ENCODE measurements at regions not wholly inside any gene's neighbourhood (a gene's known extent, or its start where the extent isn't known, plus 50 kb on each side); places are given as distances from the start of the nearest gene placed in this dataset.
A peak's percentile ranks its signal among the peaks of the same experiment; 100 is the strongest.

GRCh38 chr9:105047742-105048041, 119.7 kb upstream of the ABCA1 start:
- Mint-ChIP-seq H3K27me3 (ENCODE audit: insufficient read depth, unreplicated experiment) (no peaks in the 10 kb centered on the region), H3K4me1 (ENCODE audit: insufficient read depth, unreplicated experiment) (peaks cover 5% of the 10 kb centered on the region), H3K36me3 (ENCODE audit: insufficient read depth, unreplicated experiment) (no peaks in the 10 kb centered on the region), H3K27ac (ENCODE audit: low read depth, unreplicated experiment) (no peak overlapping the region), H3K9me3 (ENCODE audit: unreplicated experiment) (no peaks in the 10 kb centered on the region), H3K4me3 (ENCODE audit: unreplicated experiment) (no peak overlapping the region)
- ChIA-PET CTCF (no interaction called here), POLR2A (interaction anchor here (1.0 kb wide), 2 partner anchors 15 to 16 kb away, joined by 3 read pairs; no protein-coding TSS in a partner anchor)
- no peak for TF ChIP-seq CTCF (IDR thresholded peaks at IDR 0.05; ENCODE audit: unreplicated experiment)
- DNase-seq (ENCODE audit: unreplicated experiment) = no peak
- no TSS peak for BruUV-seq (replicated peaks)
- intact Hi-C loops (cut with micrococcal nuclease) = no loop called here

- Mint-ChIP-seq H3K4me1 (ENCODE audit: insufficient read depth, unreplicated experiment) (peaks cover 12% of the 10 kb centered on the region), H3K27ac (ENCODE audit: low read depth, unreplicated experiment) (no peak overlapping the region), H3K9me3 (ENCODE audit: unreplicated experiment) (no peaks in the 10 kb centered on the region), H3K4me3 (ENCODE audit: unreplicated experiment) (no peak overlapping the region), H3K27me3 (ENCODE audit: insufficient read depth, unreplicated experiment) (no peaks in the 10 kb centered on the region), H3K36me3 (ENCODE audit: insufficient read depth, unreplicated experiment) (no peaks in the 10 kb centered on the region)
- POLR2A ChIA-PET = interaction anchor here (1.0 kb wide), 1 partner anchor 15 kb away, joined by 3 read pairs; no protein-coding TSS in a partner anchor
- no TSS peak for BruUV-seq (replicated peaks)
- intact Hi-C loops (cut with micrococcal nuclease) = no loop called here
- CTCF ChIA-PET = no interaction called here
- no peak for DNase-seq (ENCODE audit: unreplicated experiment)
- TF ChIP-seq CTCF (IDR thresholded peaks at IDR 0.05; ENCODE audit: unreplicated experiment) = no peak
Observed at GRCh38 chr9:105048331-105048730, 120.4 kb upstream of the ABCA1 start.

- Mint-ChIP-seq H3K4me1 (ENCODE audit: insufficient read depth, unreplicated experiment) (peaks cover 23% of the 10 kb centered on the region), H3K27me3 (ENCODE audit: insufficient read depth, unreplicated experiment) (no peaks in the 10 kb centered on the region), H3K27ac (ENCODE audit: low read depth, unreplicated experiment) (no peak overlapping the region), H3K36me3 (ENCODE audit: insufficient read depth, unreplicated experiment) (no peaks in the 10 kb centered on the region), H3K4me3 (ENCODE audit: unreplicated experiment) (no peak overlapping the region), H3K9me3 (ENCODE audit: unreplicated experiment) (no peaks in the 10 kb centered on the region)
- BruUV-seq (replicated peaks) = no TSS peak
- CTCF ChIA-PET = interaction anchor here (0.6 to 0.8 kb wide), 3 partner anchors 59 to 90 kb away, joined by 3 read pairs; no protein-coding TSS in a partner anchor
- no peak for TF ChIP-seq CTCF (IDR thresholded peaks at IDR 0.05; ENCODE audit: unreplicated experiment)
- no peak for DNase-seq (ENCODE audit: unreplicated experiment)
- POLR2A ChIA-PET = interaction anchor here (0.9 kb wide), 1 partner anchor 33 kb away, joined by 3 read pairs; no protein-coding TSS in a partner anchor
- intact Hi-C loops (cut with micrococcal nuclease) = no loop called here
Observed at GRCh38 chr9:105050296-105050695, 122.3 kb upstream of the ABCA1 start.

GRCh38 chr9:105051897-105052296, 123.9 kb upstream of the ABCA1 start:
- no peaks in the 10 kb centered on the region for H3K9me3 Mint-ChIP-seq (ENCODE audit: unreplicated experiment)
- no peaks in the 10 kb centered on the region for H3K36me3 Mint-ChIP-seq (ENCODE audit: insufficient read depth, unreplicated experiment)
- H3K4me1 Mint-ChIP-seq (ENCODE audit: insufficient read depth, unreplicated experiment) = peaks cover 29% of the 10 kb centered on the region
- no peak overlapping the region for H3K4me3 Mint-ChIP-seq (ENCODE audit: unreplicated experiment)
- DNase-seq (ENCODE audit: unreplicated experiment) = no peak
- ChIA-PET POLR2A (interaction anchor here (3.4 kb wide), 1 partner anchor 12 kb away, joined by 39 read pairs; no protein-coding TSS in a partner anchor), CTCF (interaction anchor here (0.9 to 2.1 kb wide), 4 partner anchors 22 to 98 kb away, joined by 3 to 5 read pairs (median 4); no protein-coding TSS in a partner anchor)
- no TSS peak for BruUV-seq (replicated peaks)
- TF ChIP-seq CTCF (IDR thresholded peaks at IDR 0.05; ENCODE audit: unreplicated experiment) = no peak
- peak overlapping the region; percentile 80 for H3K27ac Mint-ChIP-seq (ENCODE audit: low read depth, unreplicated experiment)
- intact Hi-C loops (cut with micrococcal nuclease) = no loop called here
- H3K27me3 Mint-ChIP-seq (ENCODE audit: insufficient read depth, unreplicated experiment) = no peaks in the 10 kb centered on the region

All from MCF 10A (cell line).